Activated T-cell treated with anti-CD3 and anti-CD28 coated beads, Interleukin-2, amount 50 U/mL, for 24 hours (primary cell): ENCODE measurements at regions not wholly inside any gene's neighbourhood (a gene's known extent, or its start where the extent isn't known, plus 50 kb on each side); places are given as distances from the start of the nearest gene placed in this dataset.
A peak's percentile ranks its signal among the peaks of the same experiment; 100 is the strongest.
"Not testable (repeated sequence)": the region's sequence is repeated elsewhere in the genome, so short reads cannot be mapped to it uniquely, and the experiment has no call there.

Experiments used
- DNase-seq: peaks from one replicate; pipeline ENCODE4 v3.0.0-alpha.2; 2020
- H3K27ac Mint-ChIP-seq: 2 replicates; pipeline ENCODE4 v1.8.0; 2020; ENCODE audit warnings: mild to moderate bottlenecking, mixed read lengths
- H3K27me3 Mint-ChIP-seq: 2 replicates; pipeline ENCODE4 v1.8.0; 2020; ENCODE audit warnings: mixed read lengths
- H3K36me3 Mint-ChIP-seq: 2 replicates; pipeline ENCODE4 v1.8.0; 2020; ENCODE audit warnings: low read depth, mixed read lengths
- H3K4me1 Mint-ChIP-seq: 2 replicates; pipeline ENCODE4 v1.8.0; 2020; ENCODE audit warnings: low read depth, mixed read lengths
- H3K4me3 Mint-ChIP-seq: 2 replicates; pipeline ENCODE4 v1.8.0; 2020; ENCODE audit warnings: mild to moderate bottlenecking, moderate library complexity, mixed read lengths
- H3K9me3 Mint-ChIP-seq: 2 replicates; pipeline ENCODE4 v1.8.0; 2020; ENCODE audit warnings: mixed read lengths

DNA sequence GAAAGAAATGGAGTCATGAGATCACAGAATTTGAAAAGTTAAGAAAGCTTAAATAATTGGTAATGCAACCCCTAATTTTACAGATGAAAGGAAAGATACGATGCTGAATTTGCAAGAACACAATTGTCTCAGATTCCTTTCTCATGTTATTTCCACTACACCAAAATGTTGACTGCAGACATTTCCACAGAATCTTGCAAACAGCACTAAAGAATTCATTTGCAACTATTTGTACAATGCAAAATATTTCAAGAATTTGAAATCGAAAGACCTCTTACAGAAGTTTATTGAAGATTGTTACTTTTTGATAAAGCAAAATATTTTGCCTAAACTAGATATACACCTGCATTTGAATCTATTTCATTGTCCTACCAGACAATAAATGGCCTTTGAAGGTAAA, 194.1 kb upstream of the KCNMB2 start:
- DNase-seq, result no peak
- Mint-ChIP-seq H3K9me3 (no peaks in the 10 kb centered on the region), H3K27me3 (no peaks in the 10 kb centered on the region), H3K27ac (no peak overlapping the region), H3K4me3 (no peak overlapping the region), H3K36me3 (no peaks in the 10 kb centered on the region), H3K4me1 (no peaks in the 10 kb centered on the region)

DNA sequence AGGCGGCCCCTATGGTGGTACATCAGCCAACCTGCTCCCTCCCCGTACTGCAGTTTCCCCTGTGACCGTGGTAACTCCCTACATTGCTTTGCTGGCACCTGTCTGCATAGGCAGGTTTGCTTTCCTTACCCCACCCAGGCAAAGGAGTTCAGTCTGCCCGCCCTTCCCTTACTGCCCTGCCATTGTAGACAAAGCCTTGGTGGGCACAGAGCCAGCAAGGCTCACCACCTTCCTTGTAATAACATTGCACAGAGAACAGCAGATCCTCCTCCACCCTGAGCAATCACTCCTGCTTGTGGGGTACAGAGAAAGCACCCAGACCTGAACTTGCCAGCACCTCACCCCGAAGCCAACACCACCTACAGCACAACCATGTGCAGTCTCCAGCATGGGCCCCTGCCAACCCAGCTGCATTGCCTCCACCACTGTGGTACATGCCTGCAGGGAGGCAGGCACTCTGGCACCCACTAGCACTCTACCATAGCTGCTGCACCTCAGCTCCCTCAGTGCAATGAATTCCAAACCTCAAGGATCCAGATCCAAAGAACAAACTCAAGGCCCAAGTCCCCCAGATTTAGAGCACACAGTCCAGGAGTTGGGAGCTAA, 192.7 kb upstream of the KCNMB2 start:
- Mint-ChIP-seq H3K27ac (no peak overlapping the region), H3K9me3 (no peaks in the 10 kb centered on the region), H3K27me3 (no peaks in the 10 kb centered on the region), H3K4me1 (no peaks in the 10 kb centered on the region), H3K36me3 (no peaks in the 10 kb centered on the region), H3K4me3 (no peak overlapping the region)
- no peak for DNase-seq

DNA sequence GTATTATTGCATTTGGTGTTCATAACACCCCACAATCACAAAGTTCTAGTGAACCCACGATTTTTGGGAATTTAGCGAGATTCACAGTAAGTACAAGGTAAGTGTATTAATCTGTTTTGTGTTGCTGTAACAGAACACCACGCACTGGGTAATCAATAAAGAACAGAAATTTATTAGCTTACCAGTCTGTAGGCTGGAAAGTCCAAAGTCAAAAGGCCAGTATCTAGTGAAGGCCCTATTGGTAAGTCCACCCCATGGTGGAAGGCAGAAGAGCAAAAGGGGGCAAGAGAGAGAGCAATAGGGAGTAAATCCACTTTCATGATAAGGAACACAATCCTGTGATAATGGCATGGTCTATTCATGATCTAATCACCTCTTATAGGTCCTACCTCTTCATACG, 190.3 kb upstream of the KCNMB2 start:
- no peak for DNase-seq
- H3K36me3 Mint-ChIP-seq, result no peaks in the 10 kb centered on the region
- no peaks in the 10 kb centered on the region for H3K4me1 Mint-ChIP-seq
- no peak overlapping the region for H3K27ac Mint-ChIP-seq
- peaks cover 4% of the 10 kb centered on the region for H3K9me3 Mint-ChIP-seq
- H3K27me3 Mint-ChIP-seq, result no peaks in the 10 kb centered on the region
- no peak overlapping the region for H3K4me3 Mint-ChIP-seq

DNA sequence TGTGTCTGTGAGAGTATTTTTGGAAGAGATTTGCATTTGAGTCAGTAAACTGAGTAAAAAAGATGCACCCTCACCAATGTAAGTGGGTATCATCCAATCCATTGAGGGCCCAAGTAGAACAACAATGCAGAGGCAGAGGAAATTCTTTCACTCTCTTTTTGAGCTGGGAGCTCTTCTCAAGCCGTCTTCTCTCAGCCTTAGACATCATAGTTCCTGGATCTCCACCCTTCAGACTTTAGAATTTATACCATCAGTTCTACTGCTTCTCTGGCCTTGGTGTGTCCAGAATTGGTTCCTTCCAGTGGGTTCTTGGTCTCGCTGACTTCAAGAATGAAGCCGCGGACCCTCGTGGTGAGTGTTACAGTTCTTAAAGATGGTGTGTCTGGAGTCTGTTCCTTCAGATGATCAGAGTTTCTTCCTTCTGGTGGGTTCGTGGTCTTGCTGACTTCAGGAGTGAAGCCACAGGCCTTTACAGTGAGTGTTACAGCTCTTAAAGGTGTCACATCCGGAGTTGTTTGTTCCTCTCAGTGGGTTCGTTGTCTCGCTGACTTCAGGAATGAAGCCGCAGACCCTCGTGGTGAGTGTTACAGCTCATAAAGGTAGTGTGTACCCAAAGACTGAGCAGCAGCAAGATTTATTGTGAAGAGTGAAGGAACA, 187.5 kb upstream of the KCNMB2 start:
- DNase-seq, result peak; percentile 22
- not testable (repeated sequence) for H3K27me3 Mint-ChIP-seq, H3K36me3 Mint-ChIP-seq, H3K4me3 Mint-ChIP-seq, H3K9me3 Mint-ChIP-seq, H3K27ac Mint-ChIP-seq, H3K4me1 Mint-ChIP-seq

DNA sequence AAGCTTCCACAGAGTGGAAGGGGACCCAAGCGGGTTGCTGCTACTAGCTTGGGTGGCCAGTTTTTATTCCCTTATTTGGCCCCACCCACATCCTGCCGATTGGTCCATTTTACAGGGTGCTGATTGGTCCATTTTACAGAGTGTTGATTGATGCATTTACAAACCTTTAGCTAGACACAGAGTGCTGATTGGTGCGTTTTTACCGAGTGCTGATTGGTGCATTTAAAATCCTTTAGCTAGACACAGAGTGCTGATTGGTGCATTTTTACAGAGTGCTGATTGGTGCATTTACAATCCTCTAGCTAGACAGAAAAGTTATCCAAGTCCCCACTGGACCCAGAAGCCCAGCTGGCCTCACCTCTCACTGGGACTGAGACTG, 187.0 kb upstream of the KCNMB2 start:
- DNase-seq, H3K36me3 Mint-ChIP-seq, H3K9me3 Mint-ChIP-seq, H3K27me3 Mint-ChIP-seq, H3K27ac Mint-ChIP-seq, H3K4me1 Mint-ChIP-seq, H3K4me3 Mint-ChIP-seq: not testable (repeated sequence)

DNA sequence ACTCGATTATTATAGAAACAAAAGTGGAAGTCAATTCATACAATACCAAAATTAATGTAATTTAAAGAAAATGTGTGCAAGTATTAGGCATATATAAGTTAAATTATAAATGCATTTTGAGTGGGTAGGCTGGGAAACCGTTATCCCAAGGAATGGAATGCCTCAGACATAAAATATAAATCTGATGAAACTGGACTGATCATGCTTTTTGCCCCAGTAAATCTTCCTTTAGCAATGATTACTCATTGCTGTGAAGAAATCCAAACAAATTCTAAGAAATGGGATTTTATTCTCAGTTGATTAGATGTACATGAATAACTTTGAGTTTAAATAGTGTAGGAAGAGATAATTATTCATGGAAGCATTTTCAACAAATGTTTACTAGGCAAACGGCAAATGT, 185.5 kb upstream of the KCNMB2 start:
- Mint-ChIP-seq H3K27ac (no peak overlapping the region), H3K4me3 (no peak overlapping the region), H3K36me3 (no peaks in the 10 kb centered on the region), H3K9me3 (peaks cover 4% of the 10 kb centered on the region), H3K27me3 (peaks cover 3% of the 10 kb centered on the region), H3K4me1 (no peaks in the 10 kb centered on the region)
- no peak for DNase-seq

DNA sequence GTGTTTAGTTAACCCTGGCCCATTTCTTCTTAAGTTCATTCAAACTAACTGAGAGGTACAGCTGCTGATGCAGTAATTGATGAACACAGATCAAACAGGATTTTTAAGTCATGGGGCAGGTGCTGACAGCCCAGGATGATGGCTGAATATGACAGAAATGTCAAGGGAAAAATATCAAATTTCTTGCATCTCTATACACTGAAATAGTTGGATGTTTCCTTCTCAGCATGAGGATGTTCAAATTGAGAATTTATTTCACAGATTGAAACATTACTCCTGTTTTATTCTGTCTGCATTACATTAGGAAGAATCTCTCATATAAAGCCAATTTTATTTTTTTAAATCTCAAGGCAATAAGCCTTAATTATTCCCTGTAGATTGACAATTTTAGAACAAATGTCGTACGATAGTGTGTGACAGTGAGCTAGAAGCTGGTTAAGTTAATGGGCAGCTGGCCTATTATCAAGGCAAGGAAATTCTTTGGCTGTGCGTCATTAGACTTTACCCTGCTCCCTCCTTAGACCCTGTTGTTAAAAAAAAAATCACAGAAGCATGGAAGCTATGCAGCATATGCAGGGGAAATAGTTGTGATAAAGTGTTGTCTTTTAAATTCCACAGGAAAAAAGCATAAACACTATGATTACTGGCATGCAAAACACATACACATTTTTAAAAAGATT, 183.8 kb upstream of the KCNMB2 start:
- Mint-ChIP-seq H3K36me3 (no peaks in the 10 kb centered on the region), H3K27me3 (peaks cover 3% of the 10 kb centered on the region), H3K27ac (no peak overlapping the region), H3K4me3 (no peak overlapping the region), H3K4me1 (no peaks in the 10 kb centered on the region), H3K9me3 (peaks cover 4% of the 10 kb centered on the region)
- DNase-seq, result no peak

DNA sequence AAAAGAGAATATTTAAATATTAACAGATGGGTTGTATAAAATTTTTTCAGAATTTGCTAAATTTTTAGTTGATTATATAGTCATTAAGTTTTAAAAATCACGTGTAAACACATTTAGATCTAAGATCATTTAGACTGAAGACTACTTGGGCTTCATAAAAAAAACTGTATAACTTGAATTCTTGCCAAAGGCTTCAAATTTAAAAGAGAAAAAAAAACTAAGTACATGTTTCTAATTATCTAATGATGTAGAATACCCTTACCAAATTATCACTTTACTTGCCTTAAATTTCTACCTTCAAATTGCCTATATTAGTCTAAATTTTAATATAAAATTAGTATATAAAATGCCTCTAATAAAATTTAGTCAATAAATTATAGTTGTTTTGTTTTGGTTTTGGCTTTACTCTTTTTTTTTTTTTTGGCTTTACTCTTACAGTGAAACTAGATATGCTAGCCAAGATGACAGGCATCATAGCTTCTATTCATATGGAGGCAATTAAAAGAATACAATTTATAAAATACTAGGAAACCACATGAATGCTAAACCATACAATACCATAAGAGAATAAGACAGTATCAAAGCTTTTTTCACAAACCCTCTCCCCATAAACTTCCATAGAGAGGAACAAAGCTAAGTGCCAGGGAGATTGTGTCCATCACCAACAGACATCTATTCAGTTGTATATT, 183.1 kb upstream of the KCNMB2 start:
- no peaks in the 10 kb centered on the region for H3K36me3 Mint-ChIP-seq
- no peak overlapping the region for H3K27ac Mint-ChIP-seq
- H3K4me1 Mint-ChIP-seq, result no peaks in the 10 kb centered on the region
- H3K4me3 Mint-ChIP-seq, result no peak overlapping the region
- peaks cover 4% of the 10 kb centered on the region for H3K9me3 Mint-ChIP-seq
- peaks cover 3% of the 10 kb centered on the region for H3K27me3 Mint-ChIP-seq
- DNase-seq, result no peak

DNA sequence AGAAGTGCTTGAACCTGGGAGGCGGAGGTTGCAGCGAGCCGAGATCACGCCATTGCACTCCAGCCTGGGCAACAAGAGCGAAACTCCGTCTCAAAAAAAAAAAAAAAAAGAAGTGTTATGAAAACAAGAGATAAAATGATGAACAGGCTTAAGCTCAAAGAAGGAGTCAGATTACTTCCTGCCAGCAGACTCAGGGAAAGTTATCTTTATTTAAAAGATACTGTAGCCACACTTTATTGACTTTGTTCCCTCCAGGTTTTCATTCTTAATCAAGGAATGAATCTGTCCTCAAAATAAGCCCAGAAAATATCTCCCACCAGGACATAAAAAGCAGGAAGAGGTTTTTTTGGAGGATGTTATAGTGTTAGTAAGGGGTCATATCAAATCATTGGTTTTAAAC, 176.5 kb upstream of the KCNMB2 start:
- Mint-ChIP-seq H3K27ac (no peak overlapping the region), H3K27me3 (peaks cover 17% of the 10 kb centered on the region), H3K36me3 (no peaks in the 10 kb centered on the region), H3K9me3 (peaks cover 15% of the 10 kb centered on the region), H3K4me3 (no peak overlapping the region), H3K4me1 (no peaks in the 10 kb centered on the region)
- no peak for DNase-seq

DNA sequence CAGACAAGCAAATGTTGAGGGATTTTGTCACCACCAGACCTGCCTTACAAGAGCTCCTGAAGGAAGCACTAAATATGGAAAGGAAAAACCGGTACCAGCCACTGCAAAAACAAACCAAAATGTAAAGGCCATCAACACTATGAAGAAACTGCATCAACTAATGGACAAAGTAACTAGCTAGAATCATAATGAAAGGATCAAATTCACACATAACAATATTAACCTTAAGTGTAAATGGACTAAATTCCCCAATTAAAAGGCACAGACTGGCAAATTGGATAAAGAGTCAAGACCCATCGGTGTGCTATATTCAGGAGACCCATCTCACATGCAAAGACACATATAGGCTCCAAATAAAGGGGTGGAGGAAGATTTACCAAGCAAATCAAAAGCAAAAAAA, 173.2 kb upstream of the KCNMB2 start:
- H3K36me3 Mint-ChIP-seq, H3K4me3 Mint-ChIP-seq, H3K4me1 Mint-ChIP-seq, DNase-seq, H3K27ac Mint-ChIP-seq: not testable (repeated sequence)
- Mint-ChIP-seq H3K27me3 (peaks cover 39% of the 10 kb centered on the region), H3K9me3 (peaks cover 17% of the 10 kb centered on the region)

DNA sequence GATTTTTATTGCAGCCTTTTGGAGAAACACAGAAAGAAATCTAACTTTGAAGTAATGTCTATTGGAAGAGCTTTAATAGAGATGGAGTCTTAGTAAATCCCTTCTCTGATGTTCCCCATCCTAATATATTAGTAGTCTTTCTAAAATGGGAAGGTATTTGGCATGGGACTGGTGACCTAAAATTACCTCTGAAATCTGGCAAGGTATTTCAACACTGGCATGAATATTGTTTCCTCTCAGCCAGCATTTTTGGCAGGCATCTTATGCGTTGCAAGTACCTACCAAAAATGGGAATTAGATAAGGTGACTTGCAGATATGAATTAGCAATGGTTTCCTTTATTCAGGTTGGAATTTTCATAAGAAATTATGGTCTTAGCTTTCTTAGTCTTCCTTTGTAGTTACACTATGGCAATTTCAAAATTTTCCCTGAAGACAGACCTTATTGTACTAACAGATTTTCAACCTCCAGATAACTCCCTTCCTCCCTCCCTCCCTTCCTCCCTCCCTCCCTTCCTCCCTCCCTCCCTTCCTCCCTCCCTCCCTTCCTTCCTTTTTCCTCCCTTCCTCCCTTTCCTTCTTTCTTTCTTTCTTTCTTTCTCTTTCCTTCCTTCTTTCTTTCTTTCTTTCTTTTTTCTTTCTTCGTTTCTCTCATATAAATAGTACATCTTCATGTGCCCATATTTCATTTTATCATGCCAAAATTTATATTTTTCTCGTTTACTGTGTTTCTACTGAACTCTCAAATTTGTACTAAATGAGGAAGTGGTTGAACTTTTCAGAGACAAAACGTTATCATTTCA, 168.2 kb upstream of the KCNMB2 start:
- no peak overlapping the region for H3K4me3 Mint-ChIP-seq
- H3K27ac Mint-ChIP-seq, result no peak overlapping the region
- H3K9me3 Mint-ChIP-seq, result peaks cover 10% of the 10 kb centered on the region
- H3K27me3 Mint-ChIP-seq, result peaks cover 52% of the 10 kb centered on the region
- no peaks in the 10 kb centered on the region for H3K4me1 Mint-ChIP-seq
- no peak for DNase-seq
- no peaks in the 10 kb centered on the region for H3K36me3 Mint-ChIP-seq

DNA sequence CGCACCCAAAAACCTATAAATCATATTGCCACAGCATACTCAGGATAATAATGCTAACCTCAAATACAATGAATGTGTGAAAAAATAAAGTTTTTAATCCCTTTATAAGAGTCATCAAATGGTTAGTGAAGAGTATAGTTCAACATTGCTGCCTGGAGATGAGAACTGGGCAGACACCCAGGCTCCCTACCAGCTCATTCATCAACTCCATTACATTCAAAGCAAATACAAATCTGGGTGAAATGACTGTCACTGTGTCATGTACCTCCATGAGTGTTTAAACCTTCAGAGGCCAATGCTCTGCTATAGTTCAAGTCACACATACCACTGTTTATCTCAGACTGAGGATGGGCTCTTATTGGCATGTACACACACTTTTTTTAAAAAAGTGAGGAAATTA, 167.2 kb upstream of the KCNMB2 start:
- Mint-ChIP-seq H3K27ac (no peak overlapping the region), H3K4me1 (no peaks in the 10 kb centered on the region)

DNA sequence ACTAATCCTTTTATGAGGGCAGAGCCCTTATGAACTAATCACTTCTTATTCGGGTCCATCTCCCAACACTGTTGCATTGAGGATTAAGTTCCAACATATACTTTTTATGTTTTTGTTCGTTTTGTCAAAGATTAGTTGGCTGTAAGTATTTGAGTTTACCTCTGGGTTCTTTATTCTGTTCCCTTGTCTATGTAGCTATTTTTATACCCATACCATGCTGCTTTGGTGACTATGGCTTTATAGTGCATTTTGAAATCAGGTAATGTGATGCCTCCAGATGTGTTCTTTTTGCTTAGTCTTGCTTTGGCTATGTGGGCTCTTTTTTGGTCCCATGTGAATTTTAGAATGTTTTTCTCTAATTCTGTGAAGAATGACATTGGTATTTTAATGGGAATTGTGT, 166.4 kb upstream of the KCNMB2 start:
- Mint-ChIP-seq H3K27me3 (peaks cover 43% of the 10 kb centered on the region), H3K4me1 (no peaks in the 10 kb centered on the region), H3K36me3 (no peaks in the 10 kb centered on the region), H3K4me3 (no peak overlapping the region), H3K9me3 (peaks cover 3% of the 10 kb centered on the region), H3K27ac (no peak overlapping the region)
- DNase-seq, result no peak

More for the DNA sequence above, 167.2 kb upstream of the KCNMB2 start:
- peaks cover 51% of the 10 kb centered on the region for H3K27me3 Mint-ChIP-seq
- H3K36me3 Mint-ChIP-seq, result no peaks in the 10 kb centered on the region
- H3K9me3 Mint-ChIP-seq, result peaks cover 3% of the 10 kb centered on the region
- DNase-seq, result no peak
- H3K4me3 Mint-ChIP-seq, result no peak overlapping the region

DNA sequence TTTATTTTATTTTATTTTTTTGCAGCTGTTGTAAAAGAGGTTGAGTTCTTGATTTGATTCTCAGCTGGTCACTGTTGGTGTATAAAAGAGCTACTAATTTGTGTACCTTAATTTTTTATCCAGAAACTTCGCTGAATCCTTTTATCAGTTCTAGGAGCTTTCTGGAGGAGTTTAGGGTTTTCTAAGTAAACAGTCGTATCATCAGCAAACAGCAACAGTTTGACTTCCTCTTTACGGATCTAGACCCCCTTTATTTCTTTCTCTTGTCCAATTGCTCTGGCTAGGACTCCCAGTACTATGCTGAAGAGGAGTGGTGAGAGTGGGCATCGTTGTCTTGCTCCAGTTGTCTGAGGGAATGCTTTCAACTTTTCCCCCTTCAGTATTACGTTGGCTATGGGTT, 165.8 kb upstream of the KCNMB2 start:
- H3K36me3 Mint-ChIP-seq, result no peaks in the 10 kb centered on the region
- H3K27me3 Mint-ChIP-seq, result peaks cover 37% of the 10 kb centered on the region
- no peak for DNase-seq
- no peaks in the 10 kb centered on the region for H3K4me1 Mint-ChIP-seq
- H3K9me3 Mint-ChIP-seq, result peaks cover 3% of the 10 kb centered on the region
- no peak overlapping the region for H3K4me3 Mint-ChIP-seq
- no peak overlapping the region for H3K27ac Mint-ChIP-seq
